GM18858 (cell line): ENCODE measurements at regions not wholly inside any gene's neighbourhood (a gene's known extent, or its start where the extent isn't known, plus 50 kb on each side); places are given as distances from the start of the nearest gene placed in this dataset.

Source experiments
- ATAC-seq: cut with Tn5 transposase; IDR thresholded peaks from one replicate; pipeline ENCODE4 v1.9.1; 2021; ENCODE audit not compliant: unreplicated experiment

DNA sequence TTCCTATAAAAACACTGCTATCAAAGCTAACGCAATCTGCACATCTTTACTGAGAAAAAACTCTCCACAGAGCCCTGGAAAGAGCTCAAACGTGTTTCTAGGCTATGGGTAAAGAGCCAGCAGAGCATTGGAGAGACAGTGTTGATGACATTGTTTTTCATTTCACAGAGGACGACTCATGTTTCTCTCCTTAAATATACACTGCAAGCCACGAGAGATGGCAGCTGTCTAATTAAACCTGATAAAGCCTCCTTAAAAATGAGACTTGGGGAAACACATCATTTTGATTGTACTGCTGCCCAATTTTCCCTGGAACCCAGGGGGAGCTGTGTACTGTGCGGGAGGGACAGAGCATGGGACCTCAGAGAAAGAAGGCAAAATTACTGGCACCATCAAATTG, 294.3 kb upstream of the SETBP1 start:
- ATAC-seq, result no peak

DNA sequence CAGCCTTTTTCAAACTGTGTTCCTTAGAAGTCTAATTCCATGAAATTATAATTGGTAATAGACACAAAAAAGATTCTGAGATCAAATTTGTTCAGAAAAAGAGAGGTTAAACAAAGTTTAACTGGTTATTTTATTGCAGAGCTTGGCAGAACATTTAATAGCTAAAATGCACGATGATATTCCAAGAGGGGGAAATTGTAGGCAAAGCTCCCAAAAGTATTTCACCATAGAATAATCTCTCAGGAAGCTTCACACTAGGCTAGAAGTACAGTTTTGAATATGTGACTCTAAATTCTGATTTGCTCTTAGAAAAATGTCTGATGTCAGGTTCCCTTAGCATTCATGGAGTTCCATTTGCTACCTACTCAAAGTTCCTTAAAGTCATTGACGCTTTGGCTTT, 292.4 kb upstream of the SETBP1 start:
- ATAC-seq, result no peak

DNA sequence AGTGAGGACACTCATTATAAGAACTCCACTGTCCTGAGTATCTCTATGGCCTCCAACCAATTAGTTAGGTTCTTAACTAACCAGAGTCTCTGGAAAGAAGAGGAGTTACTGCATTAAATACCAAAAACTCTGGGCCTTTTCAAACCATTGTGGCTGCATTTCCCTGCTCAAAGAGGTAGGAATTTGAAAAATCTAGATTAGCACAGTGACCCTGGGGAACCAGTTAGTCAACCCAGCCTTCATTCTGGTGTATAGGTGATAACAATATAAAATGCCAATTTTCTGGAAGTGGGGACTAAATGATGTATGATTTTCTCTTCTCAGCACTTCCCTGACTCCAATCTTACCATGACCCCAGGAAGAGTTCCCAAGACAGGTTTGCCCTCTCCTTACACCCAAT, 287.8 kb upstream of the SETBP1 start:
- no peak for ATAC-seq

DNA sequence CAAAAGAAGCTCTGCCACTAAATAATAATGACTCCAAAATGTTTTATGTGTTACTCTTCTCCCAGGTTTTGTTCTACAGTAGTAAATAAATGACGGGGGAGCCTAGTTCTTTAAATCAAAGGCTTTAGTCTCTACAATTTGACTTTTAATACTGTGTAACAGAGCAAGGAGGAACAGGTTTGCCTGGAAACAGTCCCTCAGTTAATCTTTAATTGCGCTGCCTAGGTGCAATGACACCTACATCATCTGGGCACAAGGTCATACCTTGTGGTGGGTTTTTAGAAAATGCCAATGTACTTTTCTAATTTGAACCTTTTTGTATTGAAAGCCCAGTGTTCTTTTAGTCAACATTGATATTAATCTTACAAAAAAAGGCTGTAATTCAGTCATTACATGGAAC, 287.3 kb upstream of the SETBP1 start:
- ATAC-seq, result no peak

DNA sequence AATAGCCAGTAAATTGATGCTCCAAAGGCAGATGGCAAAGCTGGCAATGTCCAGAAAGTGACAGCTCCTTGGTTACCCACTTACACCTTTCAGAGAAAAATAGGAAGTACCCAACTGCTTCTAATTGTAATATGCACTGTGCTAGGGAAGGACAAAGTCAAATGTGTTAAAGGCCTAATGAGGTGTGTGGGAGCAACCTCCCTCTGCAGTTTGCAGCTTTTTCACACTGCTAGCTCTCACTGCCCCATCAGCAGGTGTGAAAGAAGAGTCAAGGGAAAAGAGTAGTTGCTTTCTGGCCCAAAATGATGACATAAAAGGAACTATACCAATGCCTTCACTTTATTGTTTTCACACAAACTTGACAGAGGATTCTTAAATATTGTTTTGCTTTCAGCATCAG, 284.1 kb upstream of the SETBP1 start:
- no peak for ATAC-seq

DNA sequence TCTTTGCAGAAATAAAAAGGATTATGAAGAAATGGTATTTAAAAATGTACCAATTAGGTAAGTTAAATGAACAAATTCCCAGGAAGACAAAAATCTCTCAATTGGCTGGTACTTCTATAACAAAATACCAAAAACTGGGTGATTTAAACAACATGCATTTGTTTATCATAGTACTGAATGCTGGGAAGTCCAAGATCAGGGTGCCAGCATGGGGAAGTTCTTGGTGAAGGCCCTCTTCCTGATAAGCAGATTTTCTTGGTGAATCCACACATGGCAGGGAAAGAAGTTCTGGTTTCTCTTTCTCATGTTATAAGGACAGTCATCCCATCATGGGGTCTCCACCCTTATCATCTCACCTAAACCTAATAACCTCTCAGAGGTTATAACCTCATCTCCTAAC, 271.6 kb upstream of the SETBP1 start:
- ATAC-seq, result no peak

DNA sequence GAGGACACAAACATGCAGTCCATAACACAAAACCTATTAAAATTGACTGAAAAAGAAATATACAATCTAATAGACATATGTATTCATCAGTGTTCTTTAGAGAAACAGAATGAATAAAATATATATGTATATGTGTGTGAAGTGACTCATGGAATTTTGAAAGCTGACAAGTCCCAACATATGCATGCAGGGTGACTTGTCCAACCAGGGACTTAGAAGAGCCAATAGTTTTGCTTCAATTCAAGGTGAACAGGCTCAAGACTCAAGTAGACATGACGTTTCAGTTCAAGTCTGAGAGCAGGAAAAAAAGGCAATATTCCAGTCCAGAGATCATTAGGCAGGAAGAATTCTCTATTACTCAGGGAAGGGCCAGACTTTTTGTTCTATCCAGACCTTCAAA, 271.2 kb upstream of the SETBP1 start:
- no peak for ATAC-seq

DNA sequence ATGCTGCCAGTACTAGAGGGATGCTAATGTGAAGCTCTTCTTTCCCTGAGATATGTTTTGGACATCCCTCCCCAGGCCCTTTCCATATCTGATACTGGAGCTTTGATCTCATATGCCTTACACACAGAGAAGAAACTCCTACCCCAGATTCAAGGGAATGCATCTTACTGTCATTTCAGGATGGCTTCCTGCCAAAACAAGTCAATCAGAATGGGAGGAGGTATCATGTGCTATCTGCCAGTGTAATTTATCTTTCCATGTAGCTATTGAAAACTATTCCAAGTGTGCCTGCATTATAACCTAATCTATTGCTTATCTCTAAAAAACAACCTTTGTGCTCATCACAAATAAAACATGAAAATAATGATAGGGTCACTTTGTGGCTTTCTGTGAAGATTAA, 269.9 kb upstream of the SETBP1 start:
- ATAC-seq, result no peak

DNA sequence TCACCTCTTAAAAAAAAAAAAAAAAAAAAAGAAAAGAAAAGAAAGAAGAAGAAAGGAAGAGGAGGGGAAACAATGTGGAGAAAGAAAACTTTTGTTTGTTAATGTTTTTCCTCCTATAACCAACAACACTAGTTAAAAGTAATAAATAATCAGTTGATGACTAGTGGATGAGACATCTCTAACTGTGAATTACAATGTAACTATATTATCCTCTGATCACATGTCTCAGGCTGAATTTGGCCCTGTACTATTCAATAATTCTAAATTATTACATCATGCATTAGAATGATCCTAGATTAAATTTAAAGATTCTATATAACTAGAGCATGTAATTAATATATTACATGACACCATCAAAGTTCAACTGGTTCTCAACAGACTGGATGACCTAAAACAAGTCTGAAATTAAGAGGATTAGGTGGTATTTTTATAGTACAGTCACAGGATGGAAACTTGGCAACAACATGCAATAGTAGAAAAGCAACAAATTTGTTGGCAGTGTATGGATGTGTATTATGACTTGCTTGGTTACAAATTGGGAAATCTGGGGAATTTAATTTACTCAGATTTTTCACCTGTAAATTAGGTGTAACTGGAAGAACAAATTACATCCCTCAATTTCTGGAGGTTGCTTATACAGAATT, 269.3 kb upstream of the SETBP1 start:
- ATAC-seq, result no peak

DNA sequence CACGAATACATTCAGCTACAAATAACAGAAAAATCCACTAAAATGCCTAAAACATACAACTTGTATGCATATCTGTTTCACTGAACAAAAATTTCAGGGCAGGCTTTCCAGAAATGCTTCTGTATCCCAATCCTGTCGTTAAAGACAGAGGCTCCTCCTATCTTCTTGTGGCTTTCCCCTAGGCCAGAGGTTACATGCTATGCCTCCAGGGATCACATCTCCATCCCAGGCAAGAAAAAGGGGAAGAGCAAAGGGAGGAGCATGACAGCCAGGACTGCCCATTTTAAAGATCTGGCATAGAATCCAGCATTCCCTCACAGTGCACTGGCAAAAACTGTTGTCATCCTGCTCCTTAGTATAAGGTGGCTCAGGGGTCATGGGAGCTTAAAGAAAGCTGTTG, 268.7 kb upstream of the SETBP1 start:
- ATAC-seq, result no peak

DNA sequence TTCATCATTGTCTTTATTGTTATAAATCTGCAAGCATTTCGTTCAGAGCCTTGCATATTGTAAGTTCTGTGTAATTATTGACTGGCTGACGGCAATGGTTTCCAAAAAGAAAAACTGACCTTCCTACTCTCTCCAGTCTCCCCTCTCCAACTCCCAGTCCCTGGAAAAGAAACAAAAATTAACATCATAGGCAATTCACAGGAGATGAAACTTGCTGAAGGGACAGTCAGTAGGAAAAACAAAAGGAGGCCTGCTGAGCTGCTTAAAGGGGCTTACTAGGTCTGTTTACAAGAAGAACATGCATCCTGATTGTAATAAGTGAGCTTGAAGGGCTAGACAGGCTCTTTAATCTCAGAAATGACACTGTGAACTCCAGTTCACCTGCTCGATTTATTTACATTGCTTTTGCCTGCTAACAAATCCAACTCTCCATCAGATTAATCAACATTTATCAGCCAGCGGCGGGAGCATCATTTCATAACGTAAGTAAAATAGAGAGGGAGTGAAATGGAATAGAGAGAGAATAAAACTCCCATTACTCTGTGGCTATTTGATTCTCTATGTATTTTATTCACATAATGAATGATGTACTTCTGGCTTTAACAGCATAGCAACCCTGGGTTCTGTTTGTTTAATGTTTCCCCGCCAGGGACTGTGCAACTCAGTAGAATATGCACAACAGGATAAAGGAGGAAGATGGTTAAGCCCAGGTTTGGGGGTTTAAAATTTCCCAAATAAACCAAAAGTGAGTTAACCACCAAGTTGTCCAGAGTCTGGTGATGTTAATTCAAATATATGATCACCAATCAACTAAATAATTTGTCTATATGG, 256.7 kb upstream of the SETBP1 start:
- no peak for ATAC-seq

DNA sequence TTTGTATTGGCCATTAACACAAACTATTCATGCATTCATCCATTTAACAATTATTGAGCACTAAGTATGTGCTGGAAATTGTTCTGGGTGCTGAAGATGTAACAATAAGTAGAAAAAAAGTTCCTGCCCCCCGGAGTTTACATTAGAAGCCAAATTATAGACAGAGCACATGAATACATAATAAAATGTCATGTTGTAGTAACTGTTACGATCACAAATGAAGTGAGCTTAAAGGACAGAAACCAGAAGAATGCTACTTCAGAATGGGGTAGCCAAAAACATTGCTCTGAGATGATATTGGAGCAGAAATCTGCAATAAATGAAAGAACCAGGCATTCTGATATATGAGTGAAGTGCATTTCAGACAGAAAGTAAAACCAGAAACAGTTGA, 256.0 kb upstream of the SETBP1 start:
- no peak for ATAC-seq

DNA sequence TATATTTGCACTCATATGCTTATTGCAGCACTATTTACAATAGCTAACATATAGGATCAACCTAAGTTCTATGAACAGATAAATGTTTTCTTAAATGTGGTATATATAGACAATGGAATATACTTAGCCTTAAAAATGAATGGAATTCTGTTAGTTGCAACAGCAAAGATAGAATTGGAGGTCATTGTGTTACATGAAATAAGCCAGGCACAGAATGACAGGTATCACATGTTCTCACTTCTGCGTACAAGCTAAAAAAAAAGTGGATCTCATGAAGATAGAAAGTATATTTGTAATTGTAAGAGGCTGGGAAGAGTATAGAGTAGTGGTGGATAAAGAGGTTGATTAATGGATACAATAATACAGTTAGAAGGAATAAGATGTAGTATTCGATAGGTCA, 255.5 kb upstream of the SETBP1 start:
- no peak for ATAC-seq

DNA sequence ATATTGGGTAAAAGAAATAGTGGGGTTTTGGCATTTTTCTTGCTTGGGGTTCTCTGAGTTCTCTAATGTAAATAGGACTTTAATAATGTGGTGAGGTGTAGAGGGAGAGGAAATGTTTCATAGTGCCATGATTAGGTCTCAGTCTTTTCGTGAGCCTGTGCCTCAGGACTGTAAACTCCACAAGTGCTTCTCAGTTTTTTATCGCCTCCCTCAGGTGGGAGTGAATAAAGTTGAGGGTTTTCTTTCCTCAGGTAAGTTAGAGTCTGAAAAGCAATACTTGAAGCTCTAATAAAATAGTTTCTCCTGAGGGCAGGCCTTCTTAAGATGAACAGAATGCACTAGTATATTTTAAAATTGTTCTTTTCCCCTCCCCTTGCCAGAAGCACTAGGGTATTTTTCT, 243.1 kb upstream of the SETBP1 start:
- no peak for ATAC-seq

DNA sequence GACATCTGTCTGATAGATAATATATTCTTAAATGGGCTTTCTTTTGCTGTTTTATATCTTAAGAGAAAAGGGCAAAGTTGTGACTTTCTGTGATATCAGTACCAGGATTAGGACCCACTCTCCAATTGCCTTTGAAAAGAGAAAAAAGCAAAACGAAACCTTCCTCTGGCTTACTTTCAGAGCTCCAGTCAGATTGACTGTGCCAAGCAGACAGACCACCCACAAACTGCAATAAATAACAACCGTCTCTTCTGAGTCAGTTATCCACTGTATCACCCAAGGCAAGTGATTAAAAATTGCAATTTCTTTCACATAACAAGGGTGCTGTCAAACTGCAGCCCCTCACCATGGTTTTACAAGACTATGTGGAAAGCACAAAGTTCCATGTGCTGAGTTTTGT, 230.5 kb upstream of the SETBP1 start:
- ATAC-seq, result no peak

DNA sequence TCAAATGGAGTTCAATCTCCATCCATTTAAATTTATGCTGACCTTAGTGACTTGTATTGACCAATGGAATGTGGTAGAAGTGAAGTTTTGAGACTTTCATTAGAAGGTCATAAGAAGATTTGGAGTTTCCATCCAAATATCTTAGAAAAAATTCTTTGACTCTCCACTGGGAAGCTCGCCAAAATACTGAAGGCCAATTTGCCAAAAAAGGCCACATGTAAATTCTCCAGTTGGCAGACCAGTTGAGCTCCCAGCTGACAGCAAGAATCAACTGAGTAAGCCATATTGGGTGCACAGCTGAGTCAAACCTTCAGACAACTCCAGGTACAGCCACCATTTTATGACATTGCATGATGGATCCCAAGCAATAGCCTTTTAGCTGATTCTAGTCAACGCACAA, 228.3 kb upstream of the SETBP1 start:
- ATAC-seq, result no peak

DNA sequence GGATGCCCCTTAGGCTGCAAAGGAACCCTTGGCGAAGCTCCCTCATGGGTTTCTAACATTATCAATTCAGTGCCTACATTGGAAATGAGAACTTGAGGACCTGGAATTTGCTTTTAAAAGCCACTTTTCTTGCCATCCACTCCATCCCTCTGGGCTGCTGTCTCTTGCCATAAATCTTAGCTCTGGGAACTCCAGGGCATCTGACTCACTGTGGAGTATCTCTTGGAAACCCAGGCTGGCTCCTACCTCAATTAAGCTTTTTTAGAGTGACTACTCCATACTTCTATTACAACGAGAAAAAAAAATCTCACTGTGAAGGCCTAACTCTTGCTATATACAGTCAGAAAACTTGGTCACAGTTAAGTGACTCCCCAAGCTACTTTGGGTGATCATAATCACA, 227.2 kb upstream of the SETBP1 start:
- ATAC-seq, result no peak

DNA sequence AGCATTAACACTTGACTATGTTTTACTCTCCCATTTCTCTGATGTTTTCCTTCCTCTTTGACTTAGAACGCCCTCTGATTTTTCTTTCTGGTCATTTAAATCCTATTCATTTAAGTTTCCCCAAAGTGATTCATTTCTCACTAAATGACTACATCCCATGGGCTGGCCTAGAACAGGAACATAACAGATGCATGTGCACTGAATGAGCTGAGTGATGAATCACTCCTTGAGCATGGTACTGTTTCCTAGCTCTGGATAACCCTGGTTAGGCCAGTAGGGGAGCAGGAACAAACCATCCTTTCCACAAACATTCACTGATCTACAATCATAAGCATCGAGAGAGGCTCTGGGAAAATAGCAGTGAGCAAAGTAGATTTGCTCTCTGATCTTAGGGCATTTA, 221.9 kb upstream of the SETBP1 start:
- no peak for ATAC-seq

DNA sequence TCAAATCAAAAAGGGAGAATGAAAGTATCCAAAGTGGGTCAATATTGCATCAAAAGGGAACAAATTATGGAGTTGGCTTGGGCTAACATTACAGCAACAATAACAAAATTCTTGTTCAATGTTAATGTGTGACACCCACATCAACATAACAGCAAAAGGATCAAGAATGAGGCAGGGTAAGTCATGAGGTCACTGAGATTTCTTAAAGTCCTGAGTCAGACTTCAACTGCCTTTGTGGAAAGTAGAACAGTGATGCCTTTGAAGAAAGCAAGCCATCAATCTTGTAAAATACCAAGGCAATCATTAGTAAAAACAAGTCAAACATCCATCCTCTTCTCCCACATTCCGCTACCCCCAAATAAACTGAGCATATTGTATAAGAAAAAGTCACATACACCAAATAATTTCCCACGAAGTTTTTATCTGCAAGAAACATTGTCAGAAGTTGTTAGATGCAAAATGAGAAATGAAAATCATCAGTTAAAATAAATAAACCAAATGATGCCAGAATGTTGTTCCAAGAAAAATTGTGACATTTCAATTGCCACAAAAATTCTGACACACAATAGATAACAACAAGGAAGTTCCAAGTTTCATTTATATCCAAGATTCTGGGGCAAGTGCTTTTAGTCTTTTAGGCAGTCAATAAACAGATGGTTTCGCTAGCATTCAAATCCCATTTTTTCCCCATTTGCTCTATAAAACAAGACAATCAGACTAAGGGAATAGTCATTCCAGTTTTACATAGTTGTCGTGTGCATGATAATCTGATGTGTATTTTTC, 216.1 kb upstream of the SETBP1 start:
- no peak for ATAC-seq

DNA sequence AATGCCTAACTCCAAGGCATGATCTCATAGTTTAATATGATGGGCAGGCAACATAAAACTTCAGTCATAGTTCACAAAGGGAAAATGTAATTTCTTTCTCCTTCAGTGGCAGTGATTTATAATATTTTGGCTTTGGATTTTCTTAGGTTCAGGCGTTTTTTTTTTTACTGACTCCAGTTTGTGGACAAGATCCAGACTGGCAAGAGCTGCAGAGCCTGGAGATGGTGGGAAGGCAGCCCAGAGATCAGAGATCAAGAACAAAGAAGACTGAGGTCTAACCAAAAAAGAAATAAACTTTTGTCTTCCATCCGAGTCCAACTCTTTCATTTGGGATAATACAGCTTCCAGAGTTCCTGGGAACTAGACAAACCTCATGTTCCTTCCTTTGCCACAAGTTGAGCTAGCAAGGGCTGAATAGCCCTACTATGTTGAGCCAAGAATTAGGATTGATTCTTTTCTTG, 215.3 kb upstream of the SETBP1 start:
- ATAC-seq, result no peak

DNA sequence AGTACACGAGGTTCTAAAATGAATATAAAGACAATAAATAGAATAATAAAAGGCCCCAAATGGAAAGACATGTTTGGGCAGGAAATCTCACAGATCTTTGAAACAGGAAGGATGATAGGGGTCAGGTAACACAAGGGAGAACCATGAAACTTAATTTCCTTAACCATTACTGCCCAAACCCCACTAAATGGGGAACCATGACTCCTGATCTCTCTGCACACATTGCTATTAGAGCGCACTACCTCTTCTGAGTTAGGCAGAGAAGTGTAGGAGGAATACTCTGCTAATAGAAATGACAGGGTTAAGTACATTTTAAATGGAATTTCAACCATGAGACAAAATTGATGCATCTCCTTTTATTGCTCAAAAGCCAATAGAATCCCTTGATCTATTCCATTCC, 213.7 kb upstream of the SETBP1 start:
- ATAC-seq, result no peak

DNA sequence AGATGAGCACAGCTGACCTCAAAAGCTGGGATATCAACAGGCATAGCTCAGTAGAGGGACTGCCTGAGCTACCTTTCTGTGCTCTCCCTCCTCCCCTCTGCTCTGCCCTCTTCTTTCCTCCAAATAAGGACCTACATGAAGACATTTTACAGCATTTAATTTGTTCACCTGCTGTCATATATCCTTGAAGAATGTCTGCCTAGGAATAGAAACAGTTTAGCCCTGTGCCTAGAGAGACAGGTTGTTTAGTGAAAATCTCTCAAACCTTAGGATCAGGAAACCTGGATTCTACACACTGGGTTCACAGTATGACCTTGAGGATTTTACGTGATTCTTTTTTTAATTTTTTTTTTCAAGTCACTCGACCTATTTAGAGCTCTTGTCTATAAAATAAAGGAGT, 213.0 kb upstream of the SETBP1 start:
- ATAC-seq, result no peak
